ENCODE measurements at regions not wholly inside any gene's neighbourhood (a gene's known extent, or its start where the extent isn't known, plus 50 kb on each side); places are given as distances from the start of the nearest gene placed in this dataset.
"Not testable (repeated sequence)": the region's sequence is repeated elsewhere in the genome, so short reads cannot be mapped to it uniquely, and the experiment has no call there.

DNA sequence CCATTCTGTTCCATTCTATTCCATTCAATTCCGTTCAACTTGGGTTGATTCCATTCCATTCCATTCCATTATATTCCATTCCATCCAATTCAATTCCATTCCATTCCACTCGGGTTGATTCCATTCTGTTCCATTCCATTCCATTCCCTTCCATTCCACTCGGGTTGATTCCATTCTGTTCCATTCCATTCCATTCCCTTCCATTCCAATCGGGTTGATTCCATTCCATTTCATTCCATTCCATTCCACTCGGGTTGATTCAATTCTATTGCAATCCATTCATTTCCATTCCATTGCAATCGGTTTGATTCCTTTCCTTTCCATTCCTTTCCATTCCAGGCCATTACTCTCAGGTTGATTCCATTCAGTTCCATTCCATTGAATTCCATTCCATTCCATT lies 1138.4 kb downstream of the RPIA start:
- Histone ChIP-seq H3K36me3 (ENCODE audit: control insufficient read depth in 2 of 3, insufficient read depth in 3 of 3, low read length in 3 of 3) (no peaks in the 10 kb centered on the region), H3K27ac (ENCODE audit: low read depth in 2 of 2, low read length in 2 of 2) (no peak overlapping the region), H3K27me3 (ENCODE audit: control insufficient read depth, insufficient read depth, low read length) (no peaks in the 10 kb centered on the region), H3K4me1 (ENCODE audit: control insufficient read depth in 2 of 3, insufficient read depth in 2 of 3, low read depth in 1 of 3, low read length in 3 of 3) (no peaks in the 10 kb centered on the region), H3K4me3 (ENCODE audit: low read length in 3 of 3) (no peak overlapping the region), H3K9ac (ENCODE audit: low read length in 3 of 3) (no peak overlapping the region), H3K9me3 (ENCODE audit: control insufficient read depth in 2 of 3, insufficient read depth in 1 of 3, low read length in 3 of 3) (peaks cover 0 to 30% (median 15%) of the 10 kb centered on the region in 3 donors)
- TF ChIP-seq, protein P1, sequence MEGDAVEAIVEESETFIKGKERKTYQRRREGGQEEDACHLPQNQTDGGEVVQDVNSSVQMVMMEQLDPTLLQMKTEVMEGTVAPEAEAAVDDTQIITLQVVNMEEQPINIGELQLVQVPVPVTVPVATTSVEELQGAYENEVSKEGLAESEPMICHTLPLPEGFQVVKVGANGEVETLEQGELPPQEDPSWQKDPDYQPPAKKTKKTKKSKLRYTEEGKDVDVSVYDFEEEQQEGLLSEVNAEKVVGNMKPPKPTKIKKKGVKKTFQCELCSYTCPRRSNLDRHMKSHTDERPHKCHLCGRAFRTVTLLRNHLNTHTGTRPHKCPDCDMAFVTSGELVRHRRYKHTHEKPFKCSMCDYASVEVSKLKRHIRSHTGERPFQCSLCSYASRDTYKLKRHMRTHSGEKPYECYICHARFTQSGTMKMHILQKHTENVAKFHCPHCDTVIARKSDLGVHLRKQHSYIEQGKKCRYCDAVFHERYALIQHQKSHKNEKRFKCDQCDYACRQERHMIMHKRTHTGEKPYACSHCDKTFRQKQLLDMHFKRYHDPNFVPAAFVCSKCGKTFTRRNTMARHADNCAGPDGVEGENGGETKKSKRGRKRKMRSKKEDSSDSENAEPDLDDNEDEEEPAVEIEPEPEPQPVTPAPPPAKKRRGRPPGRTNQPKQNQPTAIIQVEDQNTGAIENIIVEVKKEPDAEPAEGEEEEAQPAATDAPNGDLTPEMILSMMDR (IDR thresholded peaks at IDR 0.05; ENCODE audit: borderline replicate concordance, extremely low read depth, insufficient read depth): no peak
- no peak for DNase-seq
- intact Hi-C loops (cut with DNase I): no loop called here
- no peak for FAIRE-seq

DNA sequence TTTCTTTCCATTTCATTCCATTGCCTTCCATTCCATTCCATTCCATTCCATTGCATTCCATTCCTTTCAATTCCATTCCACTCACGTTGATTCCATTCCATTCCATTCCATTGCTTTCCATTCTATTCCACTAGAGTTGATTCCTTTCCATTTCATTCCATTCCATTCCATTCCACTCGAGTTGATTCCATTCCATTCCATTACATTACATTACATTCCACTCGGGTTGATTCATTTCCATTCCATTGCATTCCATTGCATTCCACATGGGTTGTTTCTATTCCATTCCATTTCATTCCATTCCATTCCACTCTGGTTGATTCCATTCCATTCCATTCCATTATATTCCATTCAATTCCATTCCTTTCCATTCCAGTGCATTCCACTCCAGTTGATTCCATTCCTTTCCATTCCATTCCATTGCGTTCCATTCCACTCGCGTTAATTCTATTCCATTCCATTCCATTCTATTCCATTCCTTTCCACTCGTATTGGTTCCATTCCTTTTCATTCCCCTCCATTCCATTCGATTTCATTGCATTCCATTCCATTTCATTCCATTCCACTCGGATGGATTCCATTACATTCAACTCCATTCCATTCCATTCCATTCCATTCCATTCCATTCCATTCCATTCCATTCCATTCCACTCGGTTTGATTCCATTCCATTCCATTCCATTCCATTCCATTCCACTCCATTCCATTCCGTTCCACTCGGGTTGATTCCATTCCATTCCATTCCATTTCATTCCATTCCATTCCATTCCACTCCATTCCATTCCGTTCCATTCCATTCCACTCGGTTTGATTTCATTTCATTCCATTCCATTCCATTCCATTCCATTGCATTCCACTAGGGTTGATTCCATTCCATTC lies 1139.1 kb downstream of the RPIA start:
- intact Hi-C loops (cut with DNase I); H3K27me3 ChIP-seq (ENCODE audit: control insufficient read depth, insufficient read depth, low read length); H3K9ac ChIP-seq (ENCODE audit: low read length in 3 of 3); H3K4me3 ChIP-seq (ENCODE audit: low read length in 3 of 3); FAIRE-seq; H3K36me3 ChIP-seq (ENCODE audit: control insufficient read depth in 2 of 3, insufficient read depth in 3 of 3, low read length in 3 of 3); DNase-seq; H3K27ac ChIP-seq (ENCODE audit: low read depth in 2 of 2, low read length in 2 of 2); H3K4me1 ChIP-seq (ENCODE audit: control insufficient read depth in 2 of 3, insufficient read depth in 2 of 3, low read depth in 1 of 3, low read length in 3 of 3): not testable (repeated sequence)
- peaks cover 0 to 30% (median 15%) of the 10 kb centered on the region in 3 donors for H3K9me3 ChIP-seq (ENCODE audit: control insufficient read depth in 2 of 3, insufficient read depth in 1 of 3, low read length in 3 of 3)

DNA sequence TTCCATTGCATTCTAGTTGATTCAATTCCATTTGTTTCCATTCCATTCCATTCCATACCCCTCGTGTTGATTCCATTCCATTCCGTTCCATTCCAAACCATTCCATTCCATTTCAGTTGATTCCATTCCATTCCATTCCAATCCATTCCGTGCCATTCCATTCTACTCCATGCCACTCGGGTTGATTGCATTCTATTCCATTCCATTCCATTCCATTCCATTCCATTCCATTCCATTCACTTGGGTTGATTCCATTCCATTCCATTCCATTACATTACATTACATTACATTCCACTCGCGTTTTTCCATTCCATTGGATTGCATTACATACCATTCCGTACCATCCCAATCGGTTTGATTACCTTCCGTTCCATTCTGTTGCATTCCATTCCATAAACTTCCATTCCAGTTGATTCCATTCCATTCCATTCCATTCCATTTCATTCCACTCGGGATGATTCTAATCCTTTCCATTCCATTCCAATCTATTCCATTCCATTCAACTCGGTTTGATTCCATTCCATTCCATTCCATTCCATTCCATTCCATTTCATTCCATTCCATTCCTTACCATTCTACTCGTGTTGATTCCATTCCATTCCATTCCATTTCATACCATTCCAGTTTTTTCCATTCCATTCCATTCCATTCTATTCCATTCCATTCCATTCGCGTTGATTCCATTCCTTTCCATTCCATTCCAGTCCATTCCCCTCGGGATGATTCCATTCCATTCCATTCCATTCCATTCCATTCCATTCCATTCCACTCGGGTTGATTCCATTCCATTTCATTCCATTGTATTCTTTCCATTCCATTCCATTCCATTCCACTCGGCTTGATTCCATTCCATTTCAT lies 1140.4 kb downstream of the RPIA start:
- no peak for FAIRE-seq
- no peak for DNase-seq
- H3K9me3 ChIP-seq (ENCODE audit: control insufficient read depth in 2 of 3, insufficient read depth in 1 of 3, low read length in 3 of 3): peaks cover 0 to 34% (median 13%) of the 10 kb centered on the region in 3 donors
- intact Hi-C loops (cut with DNase I): no loop called here
- no peaks in the 10 kb centered on the region for H3K4me1 ChIP-seq (ENCODE audit: control insufficient read depth in 2 of 3, insufficient read depth in 2 of 3, low read depth in 1 of 3, low read length in 3 of 3)
- no peak overlapping the region for H3K4me3 ChIP-seq (ENCODE audit: low read length in 3 of 3)
- H3K36me3 ChIP-seq (ENCODE audit: control insufficient read depth in 2 of 3, insufficient read depth in 3 of 3, low read length in 3 of 3): no peaks in the 10 kb centered on the region
- no peak overlapping the region for H3K27ac ChIP-seq (ENCODE audit: low read depth in 2 of 2, low read length in 2 of 2)
- H3K27me3 ChIP-seq (ENCODE audit: control insufficient read depth, insufficient read depth, low read length): no peaks in the 10 kb centered on the region
- H3K9ac ChIP-seq (ENCODE audit: low read length in 3 of 3): no peak overlapping the region
- TF ChIP-seq, protein P1 (IDR thresholded peaks at IDR 0.05; ENCODE audit: borderline replicate concordance, extremely low read depth, insufficient read depth): no peak

Data from kidney (tissue), 13 donors.